ENCODE measurements at regions not wholly inside any gene's neighbourhood (a gene's known extent, or its start where the extent isn't known, plus 50 kb on each side); places are given as distances from the start of the nearest gene placed in this dataset.
A peak's percentile ranks its signal among the peaks of the same experiment; 100 is the strongest.

DNA sequence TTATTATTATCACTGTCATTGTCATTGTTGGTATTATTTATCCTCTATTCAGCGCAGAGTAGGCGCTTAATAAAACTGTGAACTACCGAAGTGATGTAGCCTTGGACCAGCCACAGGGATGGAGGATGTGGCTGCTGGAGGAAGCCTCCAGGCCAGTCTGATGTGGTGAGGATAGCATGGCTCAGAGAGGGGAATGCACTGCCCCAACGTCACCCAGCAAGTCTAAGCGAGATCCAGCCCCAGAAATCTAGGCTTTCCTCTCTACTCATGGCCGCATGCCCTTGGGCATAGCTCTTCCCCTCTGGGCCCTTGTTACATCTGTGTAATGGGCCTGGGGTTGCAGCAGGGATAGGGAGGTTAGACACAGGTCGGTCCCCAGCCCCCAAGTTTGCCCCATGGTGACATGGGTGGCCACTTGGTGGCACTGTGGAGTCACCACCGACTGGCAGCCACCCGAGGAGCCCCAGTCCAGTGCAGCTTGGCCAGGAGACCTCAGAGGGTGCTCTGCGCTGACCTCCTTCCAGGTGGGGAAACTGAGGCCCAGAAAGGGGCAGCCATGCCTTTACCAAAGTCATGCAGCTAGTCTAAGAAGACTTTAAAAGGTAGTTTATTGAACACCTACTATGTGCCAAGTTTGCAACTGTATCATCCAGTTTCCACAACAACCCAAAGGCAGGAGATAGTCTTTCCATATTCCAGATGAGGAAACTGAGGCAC, 395.7 kb downstream of the MN1 start:
- no peak overlapping the region for H3K4me2 ChIP-seq (ENCODE audit: low read depth, low read length)
- H3K79me2 ChIP-seq (ENCODE audit: low read length), result no peaks in the 10 kb centered on the region
- H3K27me3 ChIP-seq (replicated peaks; ENCODE audit: insufficient read depth, low read length), result peaks cover 48% of the 10 kb centered on the region
- H3F3A ChIP-seq (ENCODE audit: insufficient read depth, low read length), result no peaks in the 10 kb centered on the region
- DNase-seq, result peak; percentile 11
- H4K20me1 ChIP-seq (ENCODE audit: insufficient read depth, low read length), result no peaks in the 10 kb centered on the region
- no peak overlapping the region for H3K27ac ChIP-seq (ENCODE audit: low read length)
- H3K36me3 ChIP-seq (replicated peaks; ENCODE audit: insufficient read depth, low read length), result no peaks in the 10 kb centered on the region
- H3K9me2 ChIP-seq (replicated peaks; ENCODE audit: insufficient read depth, low read length), result no peaks in the 10 kb centered on the region
- no peak overlapping the region for H2AFZ ChIP-seq (ENCODE audit: low read length)
- H3K9ac ChIP-seq (ENCODE audit: low read length), result no peak overlapping the region
- TF ChIP-seq EZH2phosphoT487 (IDR thresholded peaks at IDR 0.05; ENCODE audit: low read length), result no peak
- TF ChIP-seq, protein P1, sequence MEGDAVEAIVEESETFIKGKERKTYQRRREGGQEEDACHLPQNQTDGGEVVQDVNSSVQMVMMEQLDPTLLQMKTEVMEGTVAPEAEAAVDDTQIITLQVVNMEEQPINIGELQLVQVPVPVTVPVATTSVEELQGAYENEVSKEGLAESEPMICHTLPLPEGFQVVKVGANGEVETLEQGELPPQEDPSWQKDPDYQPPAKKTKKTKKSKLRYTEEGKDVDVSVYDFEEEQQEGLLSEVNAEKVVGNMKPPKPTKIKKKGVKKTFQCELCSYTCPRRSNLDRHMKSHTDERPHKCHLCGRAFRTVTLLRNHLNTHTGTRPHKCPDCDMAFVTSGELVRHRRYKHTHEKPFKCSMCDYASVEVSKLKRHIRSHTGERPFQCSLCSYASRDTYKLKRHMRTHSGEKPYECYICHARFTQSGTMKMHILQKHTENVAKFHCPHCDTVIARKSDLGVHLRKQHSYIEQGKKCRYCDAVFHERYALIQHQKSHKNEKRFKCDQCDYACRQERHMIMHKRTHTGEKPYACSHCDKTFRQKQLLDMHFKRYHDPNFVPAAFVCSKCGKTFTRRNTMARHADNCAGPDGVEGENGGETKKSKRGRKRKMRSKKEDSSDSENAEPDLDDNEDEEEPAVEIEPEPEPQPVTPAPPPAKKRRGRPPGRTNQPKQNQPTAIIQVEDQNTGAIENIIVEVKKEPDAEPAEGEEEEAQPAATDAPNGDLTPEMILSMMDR (IDR thresholded peaks at IDR 0.05; ENCODE audit: low read length), result peak; percentile 67
- H3K9me3 ChIP-seq (replicated peaks; ENCODE audit: insufficient read depth, low read length), result no peaks in the 10 kb centered on the region
- H3K4me1 ChIP-seq (ENCODE audit: low read length), result no peaks in the 10 kb centered on the region
- no peak overlapping the region for H3K4me3 ChIP-seq (ENCODE audit: low read length)

DNA sequence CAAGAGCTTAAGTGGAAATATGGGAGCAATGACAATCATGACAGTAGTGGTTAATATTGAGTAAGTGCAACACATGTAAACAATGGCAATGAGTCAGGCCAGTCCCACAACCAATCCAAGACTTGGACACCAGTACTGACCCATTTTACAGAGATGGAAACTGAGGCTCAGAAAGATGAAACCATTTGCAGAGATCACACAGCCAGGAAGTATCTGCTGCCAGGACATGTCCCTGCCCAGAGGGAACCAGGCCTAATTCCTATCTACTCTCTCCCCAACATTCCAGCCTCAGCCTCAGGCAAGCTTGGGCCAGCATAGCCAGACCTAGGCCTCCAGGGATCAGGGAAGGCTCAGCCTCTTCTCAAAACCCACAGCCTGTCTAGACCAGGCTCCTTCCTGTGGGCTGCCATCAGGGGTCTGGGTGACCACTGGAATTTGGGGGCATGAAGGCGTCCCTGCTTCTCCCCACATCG, 395.1 kb downstream of the MN1 start:
- H3K4me2 ChIP-seq (ENCODE audit: low read depth, low read length), result no peak overlapping the region
- TF ChIP-seq, protein P1 (IDR thresholded peaks at IDR 0.05; ENCODE audit: low read length), result no peak
- TF ChIP-seq EZH2phosphoT487 (IDR thresholded peaks at IDR 0.05; ENCODE audit: low read length), result no peak
- TF ChIP-seq EZH2 (optimal IDR thresholded peaks at IDR 0.05; ENCODE audit: low read depth, low read length), result no peak

DNA sequence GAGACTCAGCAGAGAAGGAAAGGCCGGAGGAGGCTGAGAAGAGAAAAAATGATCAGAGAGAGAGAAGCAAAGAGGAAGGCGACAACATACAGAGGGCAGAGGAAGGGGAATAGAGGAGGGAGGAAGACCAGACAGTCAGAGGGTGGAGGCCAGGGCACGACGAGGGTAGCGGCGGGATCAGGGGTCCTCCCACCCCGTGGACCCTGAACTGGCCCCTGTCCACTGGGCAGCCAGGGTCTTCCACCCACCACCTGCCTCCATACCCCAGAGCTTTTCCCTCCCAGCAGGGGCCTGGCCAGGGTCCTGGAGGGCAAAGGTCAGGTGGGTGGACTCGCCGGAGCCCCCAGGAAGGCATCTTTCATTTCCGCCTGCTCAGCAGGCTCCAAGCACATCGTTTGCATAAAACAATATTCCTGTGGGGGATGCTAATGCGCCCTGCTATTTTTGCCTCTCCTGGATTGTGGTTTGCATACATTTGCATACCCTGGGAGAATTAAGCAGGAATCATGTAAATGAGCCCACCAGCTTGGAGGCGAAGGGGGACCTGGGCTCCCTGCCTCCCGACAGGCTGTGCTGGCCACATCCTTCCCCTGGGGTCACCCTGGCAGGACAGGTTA, 394.1 kb downstream of the MN1 start:
- TF ChIP-seq EZH2phosphoT487 (IDR thresholded peaks at IDR 0.05; ENCODE audit: low read length), result no peak
- TF ChIP-seq, protein P1 (IDR thresholded peaks at IDR 0.05; ENCODE audit: low read length), result no peak
- TF ChIP-seq EZH2 (optimal IDR thresholded peaks at IDR 0.05; ENCODE audit: low read depth, low read length), result no peak
- no peaks in the 10 kb centered on the region for H3K79me2 ChIP-seq (ENCODE audit: low read length)
- DNase-seq, result no peak

More for the DNA sequence above, 395.1 kb downstream of the MN1 start:
- Histone ChIP-seq H3K4me3 (ENCODE audit: low read length) (no peak overlapping the region), H3K79me2 (ENCODE audit: low read length) (no peaks in the 10 kb centered on the region), H3K9ac (ENCODE audit: low read length) (no peak overlapping the region), H3K4me1 (ENCODE audit: low read length) (no peaks in the 10 kb centered on the region), H3K9me3 (replicated peaks; ENCODE audit: insufficient read depth, low read length) (no peaks in the 10 kb centered on the region), H4K20me1 (ENCODE audit: insufficient read depth, low read length) (no peaks in the 10 kb centered on the region), H3K27me3 (replicated peaks; ENCODE audit: insufficient read depth, low read length) (peaks cover 50% of the 10 kb centered on the region), H2AFZ (ENCODE audit: low read length) (no peak overlapping the region), H3K27ac (ENCODE audit: low read length) (no peak overlapping the region), H3K36me3 (replicated peaks; ENCODE audit: insufficient read depth, low read length) (no peaks in the 10 kb centered on the region), H3K9me2 (replicated peaks; ENCODE audit: insufficient read depth, low read length) (no peaks in the 10 kb centered on the region), H3F3A (ENCODE audit: insufficient read depth, low read length) (no peaks in the 10 kb centered on the region)
- DNase-seq, result no peak

More for the DNA sequence above, 394.1 kb downstream of the MN1 start:
- Histone ChIP-seq H3F3A (ENCODE audit: insufficient read depth, low read length) (no peaks in the 10 kb centered on the region), H4K20me1 (ENCODE audit: insufficient read depth, low read length) (no peaks in the 10 kb centered on the region), H3K9ac (ENCODE audit: low read length) (no peak overlapping the region), H3K4me3 (ENCODE audit: low read length) (no peak overlapping the region), H3K27me3 (replicated peaks; ENCODE audit: insufficient read depth, low read length) (peaks cover 55% of the 10 kb centered on the region), H2AFZ (ENCODE audit: low read length) (no peak overlapping the region), H3K27ac (ENCODE audit: low read length) (no peak overlapping the region), H3K9me2 (replicated peaks; ENCODE audit: insufficient read depth, low read length) (no peaks in the 10 kb centered on the region), H3K9me3 (replicated peaks; ENCODE audit: insufficient read depth, low read length) (no peaks in the 10 kb centered on the region), H3K36me3 (replicated peaks; ENCODE audit: insufficient read depth, low read length) (no peaks in the 10 kb centered on the region), H3K4me1 (ENCODE audit: low read length) (no peaks in the 10 kb centered on the region), H3K4me2 (ENCODE audit: low read depth, low read length) (no peak overlapping the region)

All from MM.1S (cell line).